Uterus (tissue), 3 donors: ENCODE measurements at regions not wholly inside any gene's neighbourhood (a gene's known extent, or its start where the extent isn't known, plus 50 kb on each side); places are given as distances from the start of the nearest gene placed in this dataset.
"Not testable (repeated sequence)": the region's sequence is repeated elsewhere in the genome, so short reads cannot be mapped to it uniquely, and the experiment has no call there.

ENCODE experiments used
- DNase-seq, 2 donors: peaks; one replicate each; pipeline ENCODE4 v3.0.0-alpha.2; 2019 to 2020
- H3K27ac ChIP-seq, 2 donors: fragments of 200-600 bp; sonication (generic); 1 replicate in 1 of 2; 2 replicates in 1 of 2; pipeline ENCODE4 v1.5.1; 2016 to 2018
- H3K27me3 ChIP-seq, 2 donors: fragments of 200-600 bp; sonication (generic); one replicate each; pipeline ENCODE4 v1.5.1; 2018 to 2019; ENCODE audit warnings: control low read depth in 1 of 2
- H3K36me3 ChIP-seq, 2 donors: fragments of 200-600 bp; sonication (generic); one replicate each; pipeline ENCODE4 v1.5.1; 2019; ENCODE audit warnings: control low read depth in 1 of 2
- H3K4me1 ChIP-seq, 2 donors: fragments of 200-600 bp; sonication (generic); one replicate each; pipeline ENCODE4 v1.5.1; 2018 to 2019; ENCODE audit warnings: control low read depth in 1 of 2
- H3K4me3 ChIP-seq, 2 donors: fragments of 200-600 bp; sonication (generic); 1 replicate in 1 of 2; 2 replicates in 1 of 2; pipeline ENCODE4 v1.5.1; 2018 to 2019; ENCODE audit warnings: mild to moderate bottlenecking in 1 of 2
- H3K9me3 ChIP-seq, 2 donors: fragments of 200-600 bp; sonication (generic); one replicate each; pipeline ENCODE4 v1.5.1; 2019; ENCODE audit warnings: control low read depth in 1 of 2
- POLR2A ChIP-seq, 2 donors: fragments of 450-650 bp; IDR thresholded peaks; one replicate each; pipeline ENCODE4 v1.6.1; 2016; ENCODE audit warnings: antibody characterized with exemption in 2 of 2, mild to moderate bottlenecking in 1 of 2, moderate library complexity in 1 of 2
- intact Hi-C: fragments of 100-400 bp; cut with DNase I; formaldehyde crosslinking; loops from one replicate; pipeline ENCODE4 v1.15.1; 2023; ENCODE audit warnings: low total_unique reads
- TF ChIP-seq, protein P1 (sequence below), 4 experiments: fragments of 200-600 bp in 2 of 4; fragments of 450-650 bp in 2 of 4; sonication (generic) in 2 of 4; IDR thresholded peaks; one replicate each; pipeline ENCODE4 v1.5.1; 2016 to 2019; ENCODE audit warnings: antibody characterized with exemption in 4 of 4, mild to moderate bottlenecking in 2 of 4, moderate library complexity in 1 of 4
- donor health status: DM: yes; HTN: yes; CAD: no.

DNA sequence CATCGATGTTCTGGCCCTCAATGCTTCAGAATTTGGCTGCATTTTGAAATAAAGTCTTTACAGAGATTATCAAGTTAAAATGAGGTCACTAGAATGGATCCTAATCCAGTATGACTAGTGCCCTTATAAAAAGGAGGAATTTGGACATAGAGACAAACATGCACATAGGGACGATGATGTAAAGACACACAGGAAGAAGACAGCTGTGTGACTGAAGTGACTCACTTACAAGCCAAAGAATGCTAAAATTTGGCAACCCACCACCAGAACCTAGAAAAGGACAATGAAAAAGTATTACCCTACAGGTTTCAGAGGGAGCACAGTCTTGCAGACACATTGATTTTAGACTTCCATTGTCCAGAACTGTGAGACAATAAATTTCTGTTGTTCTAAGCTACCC lies 322.8 kb upstream of the GJE1 start:
- no peak for DNase-seq
- H3K4me1 ChIP-seq: no peaks in the 10 kb centered on the region
- TF ChIP-seq POLR2A (IDR thresholded peaks at IDR 0.05): no peak
- TF ChIP-seq, protein P1, sequence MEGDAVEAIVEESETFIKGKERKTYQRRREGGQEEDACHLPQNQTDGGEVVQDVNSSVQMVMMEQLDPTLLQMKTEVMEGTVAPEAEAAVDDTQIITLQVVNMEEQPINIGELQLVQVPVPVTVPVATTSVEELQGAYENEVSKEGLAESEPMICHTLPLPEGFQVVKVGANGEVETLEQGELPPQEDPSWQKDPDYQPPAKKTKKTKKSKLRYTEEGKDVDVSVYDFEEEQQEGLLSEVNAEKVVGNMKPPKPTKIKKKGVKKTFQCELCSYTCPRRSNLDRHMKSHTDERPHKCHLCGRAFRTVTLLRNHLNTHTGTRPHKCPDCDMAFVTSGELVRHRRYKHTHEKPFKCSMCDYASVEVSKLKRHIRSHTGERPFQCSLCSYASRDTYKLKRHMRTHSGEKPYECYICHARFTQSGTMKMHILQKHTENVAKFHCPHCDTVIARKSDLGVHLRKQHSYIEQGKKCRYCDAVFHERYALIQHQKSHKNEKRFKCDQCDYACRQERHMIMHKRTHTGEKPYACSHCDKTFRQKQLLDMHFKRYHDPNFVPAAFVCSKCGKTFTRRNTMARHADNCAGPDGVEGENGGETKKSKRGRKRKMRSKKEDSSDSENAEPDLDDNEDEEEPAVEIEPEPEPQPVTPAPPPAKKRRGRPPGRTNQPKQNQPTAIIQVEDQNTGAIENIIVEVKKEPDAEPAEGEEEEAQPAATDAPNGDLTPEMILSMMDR (IDR thresholded peaks at IDR 0.05): no peak
- H3K4me3 ChIP-seq: no peak overlapping the region
- no peaks in the 10 kb centered on the region for H3K27me3 ChIP-seq
- no peaks in the 10 kb centered on the region for H3K9me3 ChIP-seq
- no peaks in the 10 kb centered on the region for H3K36me3 ChIP-seq
- intact Hi-C loops: no loop called here
- H3K27ac ChIP-seq: no peak overlapping the region

DNA sequence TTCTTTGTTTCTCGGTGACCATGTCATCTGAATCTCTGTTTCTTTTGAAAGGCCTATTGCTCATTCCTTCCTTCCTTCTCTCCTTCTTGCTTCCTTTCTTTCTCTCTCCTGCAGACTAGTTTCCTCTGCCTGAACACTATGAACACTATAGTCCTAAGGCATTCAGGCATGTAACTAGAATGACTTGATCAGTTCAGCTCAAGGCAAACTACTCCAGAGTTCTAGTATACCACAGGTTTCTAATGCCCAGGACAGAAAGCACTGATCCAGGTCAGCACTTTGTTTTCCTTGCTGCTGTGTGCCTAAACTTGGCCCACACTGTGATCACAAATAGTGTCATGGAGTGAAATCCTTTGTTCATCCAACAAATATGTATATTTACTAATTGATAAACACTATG lies 324.1 kb upstream of the GJE1 start:
- H3K9me3 ChIP-seq: no peaks in the 10 kb centered on the region
- TF ChIP-seq, protein P1 (IDR thresholded peaks at IDR 0.05): no peak
- no peak for TF ChIP-seq POLR2A (IDR thresholded peaks at IDR 0.05)
- H3K27ac ChIP-seq: no peak overlapping the region
- no peaks in the 10 kb centered on the region for H3K4me1 ChIP-seq
- H3K4me3 ChIP-seq: no peak overlapping the region
- no peak for DNase-seq
- H3K36me3 ChIP-seq: no peaks in the 10 kb centered on the region
- H3K27me3 ChIP-seq: no peaks in the 10 kb centered on the region
- intact Hi-C loops: no loop called here

DNA sequence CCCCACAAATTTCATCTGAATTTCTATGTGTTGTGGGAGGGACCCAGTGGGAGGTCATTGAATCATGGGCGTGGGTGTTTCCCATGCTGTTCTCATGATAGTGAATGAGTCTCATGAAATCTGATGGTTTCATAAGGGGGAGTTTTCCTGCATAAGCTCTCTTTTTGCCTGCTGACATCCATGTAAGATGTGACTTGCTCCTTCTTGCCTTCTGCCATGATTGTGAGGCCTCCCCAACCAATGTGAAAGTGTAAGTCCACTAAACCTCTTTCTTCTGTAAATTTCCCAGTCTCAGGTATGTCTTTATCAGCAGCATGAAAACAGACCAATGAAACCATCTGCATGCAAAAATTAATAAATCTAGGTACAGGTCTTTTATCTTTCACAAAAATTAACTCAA lies 331.8 kb upstream of the GJE1 start:
- H3K27me3 ChIP-seq, H3K36me3 ChIP-seq, intact Hi-C loops, H3K27ac ChIP-seq, H3K9me3 ChIP-seq, DNase-seq, H3K4me3 ChIP-seq, H3K4me1 ChIP-seq: not testable (repeated sequence)

DNA sequence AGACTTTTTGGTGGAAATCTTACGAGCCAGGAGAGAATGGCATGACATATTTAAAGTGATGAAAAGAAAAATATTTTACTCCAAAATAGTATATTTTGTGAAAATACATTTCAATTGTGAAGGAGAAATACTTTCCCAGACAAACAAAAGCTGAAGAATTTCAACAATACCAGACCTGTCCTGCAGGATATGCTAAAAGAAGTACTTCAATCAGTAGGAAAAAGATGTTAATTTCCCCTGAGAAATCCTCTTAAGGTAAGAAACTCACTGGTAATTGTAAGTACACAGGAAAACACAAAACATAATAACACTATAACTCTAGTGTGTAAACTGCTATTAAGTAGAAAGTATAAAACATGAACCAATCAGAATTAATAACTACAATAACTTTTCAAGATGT lies 341.8 kb upstream of the GJE1 start:
- Histone ChIP-seq H3K4me1 (no peaks in the 10 kb centered on the region), H3K36me3 (no peaks in the 10 kb centered on the region), H3K9me3 (no peaks in the 10 kb centered on the region), H3K27me3 (no peaks in the 10 kb centered on the region), H3K27ac (no peak overlapping the region), H3K4me3 (no peak overlapping the region)
- no peak for DNase-seq
- TF ChIP-seq, protein P1 (IDR thresholded peaks at IDR 0.05): no peak
- TF ChIP-seq POLR2A (IDR thresholded peaks at IDR 0.05): no peak
- intact Hi-C loops: no loop called here

DNA sequence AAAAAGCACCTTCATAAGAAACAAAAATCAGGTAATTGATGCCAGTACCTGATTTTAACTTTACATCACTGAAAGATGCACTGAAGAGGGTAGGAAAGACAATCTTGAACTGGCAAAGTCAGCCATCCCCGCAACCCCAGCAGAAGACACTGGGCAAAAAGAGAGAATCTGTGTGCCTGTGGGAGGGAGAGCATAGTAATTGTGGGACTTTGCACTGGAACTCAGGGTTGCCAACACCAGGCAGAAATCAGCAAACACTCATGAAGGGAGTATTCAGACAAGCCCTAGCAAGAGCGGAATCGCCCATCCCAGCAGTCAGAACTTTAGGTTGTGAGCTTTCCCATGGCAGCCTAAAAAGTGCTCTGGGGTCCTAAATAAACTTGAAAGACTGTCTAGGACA lies 344.6 kb upstream of the GJE1 start:
- intact Hi-C loops: no loop called here

DNA sequence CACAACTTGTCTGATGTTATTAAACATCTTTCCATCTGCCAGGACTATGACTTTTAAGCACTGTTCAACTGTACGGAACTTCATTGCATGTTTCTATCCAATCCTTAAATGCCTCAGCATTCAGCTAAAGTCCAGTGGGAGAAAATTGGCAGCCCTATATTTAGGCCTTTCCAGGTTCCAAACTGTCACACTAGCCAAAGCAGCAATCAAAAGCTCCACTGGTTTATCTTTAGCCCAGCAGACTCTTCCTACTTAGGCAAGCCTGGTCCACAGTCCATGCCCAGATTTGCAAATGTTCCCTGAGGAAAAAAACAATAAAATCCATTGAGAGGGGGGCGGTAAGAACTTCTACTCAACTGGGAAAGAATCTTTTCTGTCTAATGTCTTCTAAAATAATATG lies 349.1 kb upstream of the GJE1 start:
- Histone ChIP-seq H3K9me3 (no peaks in the 10 kb centered on the region), H3K27me3 (no peaks in the 10 kb centered on the region), H3K4me3 (no peak overlapping the region), H3K4me1 (no peaks in the 10 kb centered on the region), H3K36me3 (no peaks in the 10 kb centered on the region), H3K27ac (no peak overlapping the region)
- TF ChIP-seq, protein P1 (IDR thresholded peaks at IDR 0.05): no peak
- no peak for TF ChIP-seq POLR2A (IDR thresholded peaks at IDR 0.05)
- DNase-seq: no peak
- intact Hi-C loops: no loop called here

More for the DNA sequence above, 344.6 kb upstream of the GJE1 start:
- DNase-seq: no peak
- no peak overlapping the region for H3K27ac ChIP-seq
- H3K36me3 ChIP-seq: no peaks in the 10 kb centered on the region
- no peaks in the 10 kb centered on the region for H3K9me3 ChIP-seq
- H3K4me3 ChIP-seq: no peak overlapping the region
- TF ChIP-seq, protein P1 (IDR thresholded peaks at IDR 0.05): no peak
- no peak for TF ChIP-seq POLR2A (IDR thresholded peaks at IDR 0.05)
- no peaks in the 10 kb centered on the region for H3K4me1 ChIP-seq
- no peaks in the 10 kb centered on the region for H3K27me3 ChIP-seq
